ENCODE measurements at regions not wholly inside any gene's neighbourhood (a gene's known extent, or its start where the extent isn't known, plus 50 kb on each side); places are given as distances from the start of the nearest gene placed in this dataset.

DNA sequence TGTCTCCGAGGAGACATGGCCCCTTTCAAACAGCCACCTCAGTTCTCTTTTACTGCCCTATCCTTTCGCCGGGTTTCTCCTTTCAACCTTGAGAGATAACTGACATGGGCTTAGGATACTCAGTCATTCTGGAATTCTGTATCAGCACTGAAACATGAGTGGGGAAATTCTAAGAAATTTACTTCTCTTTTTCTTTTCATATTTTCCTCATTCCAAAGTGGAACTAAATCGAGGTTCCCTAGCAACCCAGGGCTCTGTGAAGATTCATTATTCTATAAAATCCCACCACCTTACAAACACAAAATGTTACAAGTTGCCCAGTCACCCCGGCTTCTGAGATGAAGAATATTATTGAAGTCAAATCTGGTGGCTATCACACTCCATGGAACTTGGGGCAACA is 319.2 kb downstream of the ENC1 start:
- DNase-seq (ENCODE audit: low read depth, low spot score) = no peak

DNA sequence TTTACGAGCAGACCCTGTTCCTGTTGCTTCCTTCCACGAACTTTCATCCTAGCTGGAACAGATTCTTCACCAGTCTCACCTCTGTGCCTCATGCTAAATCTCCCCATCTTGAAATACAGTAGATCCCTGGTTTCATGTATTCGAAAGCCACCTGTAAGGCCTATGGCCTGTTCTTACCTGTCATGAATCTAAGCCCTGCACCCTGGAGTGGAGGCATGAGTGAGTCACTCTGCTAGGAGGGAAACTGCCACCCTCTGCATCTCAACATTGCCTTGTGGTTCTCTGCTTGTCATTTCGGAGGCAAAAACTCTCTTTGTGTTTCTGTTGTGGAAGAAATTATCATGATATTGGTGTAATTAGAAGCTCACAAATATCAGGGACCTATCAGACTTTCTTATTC is 320.0 kb downstream of the ENC1 start:
- no peak for DNase-seq (ENCODE audit: low read depth, low spot score)

DNA sequence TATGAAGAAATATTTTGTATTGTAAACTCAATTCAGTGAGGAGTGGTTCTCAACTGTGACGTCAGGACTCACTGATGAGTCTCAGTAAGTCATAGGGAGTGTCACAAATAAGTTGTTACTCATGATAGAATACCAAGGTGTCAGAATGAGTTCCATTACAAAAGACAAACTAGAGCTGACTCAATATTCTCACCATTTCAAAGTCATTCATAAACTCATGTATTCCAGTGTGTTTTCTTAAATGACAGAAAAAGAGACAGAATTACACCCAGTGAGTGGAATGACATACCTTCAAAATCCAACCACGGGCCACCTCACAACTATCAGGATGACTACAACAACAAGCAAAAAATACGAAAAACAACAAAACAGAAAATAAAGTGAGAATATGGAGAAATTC is 321.5 kb downstream of the ENC1 start:
- no peak for DNase-seq (ENCODE audit: low read depth, low spot score)

DNA sequence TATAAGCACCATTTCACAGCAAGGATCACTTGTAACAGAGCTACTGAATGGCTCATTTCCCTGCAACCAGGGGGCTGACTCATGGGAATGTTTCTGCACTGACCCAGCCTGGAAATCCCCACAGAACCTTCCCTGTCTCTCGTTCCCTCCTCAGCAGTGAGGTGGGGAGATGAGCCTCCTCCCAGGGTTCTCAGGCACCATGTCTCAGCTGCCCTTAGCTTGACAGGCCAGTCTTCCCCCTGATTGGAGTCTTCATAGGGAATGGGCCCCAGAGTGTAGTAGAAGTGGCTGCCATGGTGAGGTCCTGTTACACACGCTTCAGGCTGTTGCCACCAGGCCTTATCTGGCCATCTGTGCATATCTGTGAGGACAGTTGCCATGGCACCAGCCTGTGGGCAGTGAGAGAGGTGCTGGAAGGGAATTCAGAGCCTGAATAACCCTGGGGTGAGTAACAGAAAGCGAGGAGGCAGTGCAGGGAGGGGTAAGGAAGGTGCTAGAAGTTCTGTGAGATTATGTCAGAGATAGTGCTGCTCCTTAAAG is 324.4 kb downstream of the ENC1 start:
- peak; percentile 88 for DNase-seq (ENCODE audit: low read depth, low spot score)

DNA sequence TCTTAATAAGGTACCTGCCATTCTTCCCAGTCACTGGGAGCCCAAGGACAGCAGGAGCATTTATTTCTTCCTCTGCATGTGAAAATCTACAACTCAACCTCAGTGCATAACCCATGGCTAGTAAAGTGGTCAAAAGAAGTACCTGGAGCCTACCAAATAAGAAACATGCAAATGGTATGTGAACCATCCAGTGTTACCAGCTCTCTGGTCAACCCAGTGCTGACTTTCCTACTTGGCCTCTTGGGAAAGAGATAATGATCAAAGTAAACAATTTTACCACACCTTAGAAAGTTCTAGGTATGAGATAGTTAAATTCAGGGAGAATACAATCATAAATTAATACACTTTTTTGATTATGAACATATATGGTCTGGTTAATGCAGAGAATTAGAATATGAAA is 325.6 kb downstream of the ENC1 start:
- DNase-seq (ENCODE audit: low read depth, low spot score) = peak; percentile 17

DNA sequence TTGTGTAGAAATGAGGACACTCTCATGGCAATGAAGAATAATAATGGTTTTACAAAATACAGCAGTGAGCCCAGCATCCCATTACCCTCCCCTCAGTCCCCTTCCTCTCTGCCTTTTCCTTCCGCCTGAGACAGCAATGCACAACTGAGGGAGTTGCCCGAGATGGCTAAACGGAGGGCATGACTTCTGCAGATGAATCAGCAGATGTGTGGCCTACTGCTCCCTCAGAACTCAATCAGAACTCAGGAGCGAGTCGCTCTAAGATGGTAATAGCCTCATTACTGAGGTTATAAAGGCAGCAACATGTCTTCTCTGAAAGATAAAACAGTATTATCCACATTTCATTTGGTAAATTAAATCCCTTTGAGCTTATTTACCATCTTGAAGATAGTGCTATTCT is 326.6 kb downstream of the ENC1 start:
- DNase-seq (ENCODE audit: low read depth, low spot score) = no peak

DNA sequence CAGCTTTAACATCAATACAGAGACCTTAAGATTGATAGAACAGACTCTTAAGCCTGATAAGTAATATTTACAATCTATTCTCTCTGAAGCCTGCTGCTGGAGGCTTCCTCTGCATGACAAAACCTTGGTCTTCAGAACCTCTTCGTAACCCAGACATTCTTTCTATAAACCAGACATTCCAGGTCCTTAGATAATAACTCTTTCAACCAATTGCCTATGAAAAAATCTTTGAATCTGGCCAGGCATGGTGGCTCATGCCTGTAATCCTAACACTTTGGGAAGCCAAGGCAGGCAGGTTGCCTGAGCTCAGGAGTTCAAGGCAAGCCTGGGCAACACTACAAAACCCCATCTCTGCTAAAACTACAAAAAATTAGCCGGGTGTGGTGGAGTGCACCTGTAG is 327.8 kb downstream of the ENC1 start:
- no peak for DNase-seq (ENCODE audit: low read depth, low spot score)

DNA sequence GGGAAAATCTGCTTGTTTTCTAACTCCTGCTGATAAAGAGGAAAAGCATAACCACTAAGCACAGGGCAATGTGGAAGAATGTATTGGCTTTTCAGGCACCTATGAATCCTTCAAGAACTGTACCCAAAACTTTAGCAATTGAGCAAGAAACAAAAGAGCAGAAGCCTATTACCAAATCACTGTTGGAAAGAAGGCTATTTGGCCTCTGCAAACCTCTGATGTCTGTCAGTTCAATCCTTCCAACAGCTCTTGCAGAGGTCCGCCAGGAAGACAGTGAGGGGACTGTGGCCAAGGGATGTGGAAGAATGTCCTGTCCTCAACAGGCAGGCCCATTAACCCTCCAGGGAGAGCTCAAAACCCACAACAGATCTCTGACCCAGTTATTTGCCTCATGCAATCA is 328.6 kb downstream of the ENC1 start:
- no peak for DNase-seq (ENCODE audit: low read depth, low spot score)

DNA sequence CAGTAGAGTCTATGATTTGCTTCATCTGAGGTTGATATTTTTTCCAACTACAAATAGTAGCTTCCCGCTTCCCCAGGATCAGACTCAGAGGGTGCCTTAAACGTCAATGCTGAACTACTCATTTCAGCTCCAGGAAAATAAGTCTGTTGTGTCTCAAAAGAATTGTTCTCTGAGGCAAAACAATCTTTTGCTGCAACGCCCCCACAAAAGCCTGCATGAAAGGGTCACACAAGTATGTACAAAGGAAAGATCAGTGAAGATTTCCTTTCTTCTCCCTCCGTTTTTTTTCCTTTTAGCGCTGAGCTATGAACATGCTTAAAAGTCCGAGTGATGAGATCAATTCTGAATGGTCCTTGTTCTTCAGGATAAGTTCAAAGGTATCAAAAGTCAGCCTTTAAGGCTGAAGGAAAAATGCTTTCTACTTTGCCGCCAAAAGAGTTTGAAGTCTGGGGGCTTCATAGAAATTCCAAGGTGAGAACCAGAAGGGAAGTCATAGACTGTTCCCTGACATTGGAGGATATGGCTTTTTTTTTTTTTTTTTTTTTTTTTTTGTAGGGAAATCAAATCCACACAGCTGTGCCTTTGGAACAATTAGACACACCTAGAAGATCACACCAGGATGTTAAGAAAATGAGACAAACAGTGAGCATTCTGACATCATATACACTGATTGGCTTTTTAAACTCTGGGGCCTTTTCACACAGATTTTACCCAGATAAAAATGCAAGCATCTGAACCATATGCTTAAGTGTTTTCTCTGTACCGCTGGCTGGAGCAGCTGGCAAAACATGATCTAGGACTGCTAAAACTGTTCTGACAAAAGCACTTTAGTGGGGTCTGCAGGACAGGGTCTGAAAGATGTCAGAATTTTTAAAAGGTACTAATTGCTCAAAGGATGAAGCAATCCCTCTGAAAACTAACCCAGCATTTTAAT is 329.3 kb downstream of the ENC1 start:
- DNase-seq (ENCODE audit: low read depth, low spot score) = no peak

DNA sequence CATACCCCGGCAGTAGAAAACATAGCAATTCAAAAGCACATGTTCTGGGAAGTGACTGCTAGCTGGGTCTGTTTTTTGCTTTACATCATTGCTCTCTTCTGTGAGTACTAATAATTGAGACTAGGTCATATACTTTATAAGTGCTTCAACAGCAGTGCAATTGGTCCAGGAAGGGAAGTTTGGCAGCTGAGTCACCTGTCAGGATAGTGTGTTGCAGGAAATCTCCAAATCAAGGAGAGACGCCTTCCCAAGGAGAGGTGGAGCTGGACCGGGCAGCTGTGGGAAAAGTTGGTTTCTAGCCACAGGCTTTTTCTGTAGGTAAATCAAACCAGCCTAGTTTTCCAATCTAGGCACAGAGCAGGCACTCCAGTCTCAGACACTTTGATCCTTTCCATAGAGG is 330.1 kb downstream of the ENC1 start:
- no peak for DNase-seq (ENCODE audit: low read depth, low spot score)

DNA sequence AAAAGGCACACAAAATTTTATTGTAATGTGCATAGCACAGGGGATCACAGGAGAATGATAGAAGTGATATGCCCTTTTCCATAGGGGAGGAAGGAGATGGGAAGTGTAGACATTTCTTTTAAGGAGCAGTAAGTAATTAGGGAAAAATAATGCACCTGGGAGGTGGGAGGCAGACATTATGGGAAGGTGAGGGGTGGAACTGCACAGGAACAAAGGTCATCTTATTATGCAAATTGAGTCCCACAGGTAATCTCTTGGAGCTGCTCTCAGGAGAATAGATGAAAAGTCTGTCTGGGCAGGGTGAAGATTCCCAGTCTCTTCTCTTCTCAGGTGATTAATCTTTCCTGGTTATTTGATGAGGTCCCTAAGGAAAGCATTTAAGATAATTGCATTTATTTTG is 331.5 kb downstream of the ENC1 start:
- DNase-seq (ENCODE audit: low read depth, low spot score) = no peak

DNA sequence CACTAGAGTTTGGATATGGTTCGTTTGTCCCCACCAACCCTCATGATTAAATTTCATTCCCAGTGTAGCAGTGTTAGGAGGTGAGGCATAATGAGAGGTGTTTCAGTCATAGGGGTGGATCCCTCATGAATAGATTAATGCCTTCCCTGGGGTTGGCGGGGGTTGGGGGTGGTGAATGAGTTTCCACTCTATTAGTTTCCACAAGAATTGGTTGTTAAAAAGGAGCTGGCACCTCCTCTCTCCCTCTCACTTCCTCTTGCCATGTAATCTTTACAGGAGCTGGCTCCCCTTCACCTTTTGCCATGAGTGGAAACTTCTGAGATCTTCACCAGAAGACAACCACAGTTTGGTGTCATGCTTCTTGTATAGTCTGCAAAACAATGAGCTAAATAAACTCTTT is 333.7 kb downstream of the ENC1 start:
- no peak for DNase-seq (ENCODE audit: low read depth, low spot score)

DNA sequence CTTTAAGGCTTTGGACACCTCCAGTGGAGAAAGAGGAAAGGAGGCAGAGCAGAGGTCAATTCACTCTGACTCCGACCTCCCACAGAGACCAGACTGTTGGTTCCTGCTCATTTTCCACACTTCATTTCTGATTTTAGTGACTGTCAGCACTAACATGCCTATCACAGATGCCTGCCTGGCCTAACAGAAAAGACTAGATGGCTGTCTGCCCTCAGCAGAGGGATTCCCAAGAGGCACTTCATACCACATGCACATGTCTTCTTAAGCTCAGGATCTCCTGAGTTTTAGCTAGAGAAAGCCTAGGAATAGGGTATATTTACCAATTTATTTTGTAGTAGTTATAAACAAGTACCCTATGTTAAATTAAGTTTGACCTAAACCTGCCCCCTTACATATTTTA is 336.0 kb downstream of the ENC1 start:
- DNase-seq (ENCODE audit: low read depth, low spot score) = no peak

DNA sequence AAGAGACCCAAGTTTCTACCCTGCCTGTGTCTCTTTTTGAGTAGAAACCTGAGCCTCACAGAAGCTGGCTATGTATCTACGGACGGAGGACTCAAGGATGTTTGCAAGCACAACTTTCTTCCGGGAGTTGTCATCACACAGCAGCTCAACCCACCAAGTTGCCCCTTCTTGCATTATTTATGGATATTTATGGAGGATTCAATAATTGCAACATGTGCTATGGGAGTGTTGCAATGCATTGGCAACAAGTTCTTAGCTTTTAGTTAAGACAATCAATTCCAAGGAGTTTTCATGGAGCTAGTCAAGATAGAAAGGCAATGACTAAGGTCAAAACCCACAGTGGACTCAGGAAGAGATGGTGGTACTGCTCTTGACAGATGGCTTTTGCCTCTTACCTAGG is 336.9 kb downstream of the ENC1 start:
- DNase-seq (ENCODE audit: low read depth, low spot score) = no peak

DNA sequence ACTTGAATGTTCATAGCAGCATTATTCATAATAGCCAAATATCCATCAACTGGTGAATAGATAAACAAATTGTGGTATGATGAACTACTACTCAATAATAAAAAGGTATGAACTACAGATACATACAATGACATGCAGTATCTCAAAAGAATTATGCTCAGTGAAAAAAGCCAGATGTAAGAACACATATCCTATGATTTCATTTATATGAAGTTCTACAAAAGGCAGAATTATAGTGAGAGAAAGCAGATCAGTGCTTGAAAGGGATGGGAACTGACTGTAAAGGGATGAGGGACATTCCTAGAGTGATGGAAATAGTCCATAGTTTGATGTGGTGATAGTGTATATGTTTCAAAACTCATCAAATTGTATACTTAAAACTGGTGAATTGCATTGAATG is 339.0 kb downstream of the ENC1 start:
- no peak for DNase-seq (ENCODE audit: low read depth, low spot score)

DNA sequence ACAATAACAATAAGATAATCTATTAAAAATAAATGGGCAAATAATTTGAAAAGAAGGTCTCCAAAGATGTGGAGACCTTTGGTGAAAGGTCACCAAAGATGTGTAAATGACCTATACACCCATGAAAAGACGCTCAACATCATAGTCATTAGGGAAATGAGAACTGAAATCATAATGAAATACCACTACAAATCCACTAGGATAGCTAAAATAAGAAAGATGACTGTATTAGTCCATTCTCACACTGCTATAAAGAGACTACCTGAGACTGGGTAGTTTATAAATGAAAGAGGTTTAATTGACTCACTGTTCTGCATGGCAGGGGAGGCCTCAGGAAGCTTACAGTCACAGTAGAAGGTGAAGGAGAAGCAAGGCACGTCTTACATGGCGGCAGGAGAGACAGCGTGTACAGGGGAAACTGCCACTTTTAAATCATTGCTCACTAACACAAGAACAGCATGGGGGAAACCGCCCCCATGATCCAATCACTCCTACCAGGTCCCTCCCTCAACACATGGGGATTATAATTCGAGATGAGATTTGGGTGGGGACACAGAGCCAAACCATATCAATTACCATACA is 339.6 kb downstream of the ENC1 start:
- DNase-seq (ENCODE audit: low read depth, low spot score) = no peak

DNA sequence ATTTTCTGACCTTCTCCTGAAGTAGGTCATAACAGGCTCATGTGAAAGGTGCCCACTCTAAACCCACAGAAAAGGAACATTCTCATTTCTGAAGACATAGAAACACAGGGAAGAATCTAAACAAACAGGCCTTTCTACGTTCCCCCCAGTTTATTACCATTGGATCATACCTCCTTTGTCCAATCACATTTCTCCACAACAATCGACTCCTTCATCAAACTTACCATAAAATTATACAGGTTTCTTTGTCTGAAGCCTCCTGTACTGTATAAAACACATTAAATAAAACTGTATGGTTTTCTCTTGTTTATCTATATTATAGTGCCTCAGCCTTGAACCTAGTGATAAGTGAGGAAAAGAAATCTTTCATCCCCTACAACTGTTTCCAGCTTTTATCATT is 340.7 kb downstream of the ENC1 start:
- DNase-seq (ENCODE audit: low read depth, low spot score) = no peak

DNA sequence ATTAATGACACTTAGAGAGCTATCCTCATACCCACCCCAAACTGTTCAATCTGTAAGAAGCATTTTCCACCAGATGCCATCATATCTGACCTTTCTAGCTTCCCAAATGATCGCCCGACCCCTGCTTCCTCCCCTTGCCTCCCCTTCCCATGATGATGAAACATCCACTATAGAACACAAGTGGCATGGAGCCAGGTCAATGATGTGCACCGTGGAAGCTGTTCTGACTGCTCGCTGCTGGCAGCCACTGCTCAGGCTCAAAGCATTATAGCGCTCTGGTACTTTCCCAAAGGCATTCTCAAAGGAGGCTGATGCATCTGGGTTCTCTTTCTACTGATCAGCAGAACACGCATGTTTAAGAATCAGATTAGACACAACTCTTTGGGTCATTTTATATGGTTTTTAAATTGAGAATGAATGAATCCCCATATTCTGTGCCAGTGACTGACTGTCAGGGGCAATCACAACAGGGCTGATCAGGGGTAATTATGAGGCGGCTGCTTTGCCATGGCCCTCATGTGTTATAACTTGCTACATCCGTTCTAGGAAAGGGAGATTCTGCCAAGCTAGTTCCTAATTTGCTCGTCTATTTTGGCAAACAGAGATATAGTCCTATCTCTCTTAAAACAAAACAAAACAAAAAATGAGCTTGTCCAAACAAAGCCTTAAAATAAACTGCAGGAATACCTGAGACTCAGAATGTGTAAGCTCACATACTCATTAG is 343.7 kb downstream of the ENC1 start:
- no peak for DNase-seq (ENCODE audit: low read depth, low spot score)

DNA sequence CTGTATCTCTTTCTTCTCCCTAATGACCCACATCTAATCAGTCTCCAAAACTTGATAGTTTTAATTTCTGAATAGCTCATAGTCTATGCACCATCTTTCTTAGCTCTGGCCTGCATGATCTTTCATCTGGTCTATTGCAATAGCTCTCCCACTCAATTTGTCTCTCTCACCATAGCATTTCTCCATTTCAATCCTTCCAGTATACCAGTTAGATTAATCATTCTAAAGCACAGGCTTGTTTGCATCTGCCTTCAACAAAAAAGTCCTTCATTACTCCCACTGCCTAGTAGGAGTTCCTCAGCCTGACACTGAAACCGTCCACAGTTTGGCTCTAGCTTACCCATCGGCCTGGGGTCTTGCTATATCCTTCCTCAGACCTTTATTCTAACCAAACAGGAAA is 344.9 kb downstream of the ENC1 start:
- no peak for DNase-seq (ENCODE audit: low read depth, low spot score)

DNA sequence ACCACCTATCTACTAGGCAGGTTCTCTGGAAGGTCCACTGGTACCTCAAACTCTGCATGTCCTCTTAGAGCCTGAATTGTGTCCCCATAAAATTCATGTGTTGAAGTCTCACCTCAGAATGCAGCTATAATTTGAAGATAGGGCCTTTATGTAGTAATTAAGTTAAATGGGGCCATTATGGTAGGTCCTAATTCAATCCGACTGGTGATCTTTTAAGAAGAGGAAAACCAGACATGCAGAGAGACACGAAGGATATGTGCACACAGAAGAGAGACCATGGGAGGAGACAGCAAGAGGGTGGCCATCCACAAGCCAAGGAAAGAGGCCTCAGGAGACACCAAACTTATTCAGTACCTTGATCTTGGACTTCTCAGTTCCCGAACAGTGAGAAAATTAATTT is 345.4 kb downstream of the ENC1 start:
- no peak for DNase-seq (ENCODE audit: low read depth, low spot score)

DNA sequence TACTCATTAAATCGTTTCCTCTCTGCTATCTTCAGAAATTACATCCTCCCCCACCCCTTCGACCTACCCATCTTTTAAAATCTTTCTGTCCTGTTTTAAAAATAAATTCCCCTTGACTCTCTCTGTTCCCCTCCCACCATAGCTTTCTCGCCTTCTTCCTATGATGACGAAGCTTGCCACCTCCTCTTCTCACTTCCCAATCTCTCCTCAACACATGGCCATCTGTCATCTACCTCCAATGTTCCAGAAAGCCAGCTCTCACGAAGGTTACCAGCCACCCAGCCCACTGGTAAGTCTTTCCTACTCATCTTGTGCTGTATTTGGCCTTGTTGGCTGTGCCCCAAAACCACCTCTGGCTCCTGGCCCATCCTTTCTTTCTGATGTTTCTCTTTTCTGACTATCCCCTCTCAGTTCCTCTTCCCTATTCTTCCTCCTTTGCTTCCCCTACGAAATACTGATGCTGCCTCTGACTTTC is 346.3 kb downstream of the ENC1 start:
- DNase-seq (ENCODE audit: low read depth, low spot score) = no peak

DNA sequence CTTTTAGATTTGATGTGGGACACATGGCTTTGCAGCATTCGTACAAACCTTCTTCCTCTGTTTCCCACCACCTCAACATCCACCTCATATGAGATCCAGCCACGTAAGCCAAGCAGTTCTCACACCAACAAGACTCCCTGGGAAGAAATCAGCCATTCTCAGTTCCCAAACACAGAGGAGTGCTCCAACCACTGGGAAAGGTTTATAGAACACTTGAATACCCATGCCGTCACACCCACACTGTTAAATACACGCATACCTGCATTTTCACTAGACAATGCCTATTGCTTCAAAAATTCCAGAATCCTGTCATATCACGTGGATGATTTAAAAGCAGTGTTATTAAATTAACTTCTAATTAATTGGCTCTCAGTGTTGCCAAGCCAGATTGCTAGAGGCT is 347.3 kb downstream of the ENC1 start:
- DNase-seq (ENCODE audit: low read depth, low spot score) = no peak

All from ELF-1 (cell line).